HG03575 (cell line): ENCODE measurements at regions not wholly inside any gene's neighbourhood (a gene's known extent, or its start where the extent isn't known, plus 50 kb on each side); places are given as distances from the start of the nearest gene placed in this dataset.

Experiments
- ATAC-seq: cut with Tn5 transposase; IDR thresholded peaks from one replicate; pipeline ENCODE4 v1.9.1; 2021; ENCODE audit not compliant: unreplicated experiment, insufficient number of reproducible peaks, low FRiP score; ENCODE audit errors: extremely low read depth

DNA sequence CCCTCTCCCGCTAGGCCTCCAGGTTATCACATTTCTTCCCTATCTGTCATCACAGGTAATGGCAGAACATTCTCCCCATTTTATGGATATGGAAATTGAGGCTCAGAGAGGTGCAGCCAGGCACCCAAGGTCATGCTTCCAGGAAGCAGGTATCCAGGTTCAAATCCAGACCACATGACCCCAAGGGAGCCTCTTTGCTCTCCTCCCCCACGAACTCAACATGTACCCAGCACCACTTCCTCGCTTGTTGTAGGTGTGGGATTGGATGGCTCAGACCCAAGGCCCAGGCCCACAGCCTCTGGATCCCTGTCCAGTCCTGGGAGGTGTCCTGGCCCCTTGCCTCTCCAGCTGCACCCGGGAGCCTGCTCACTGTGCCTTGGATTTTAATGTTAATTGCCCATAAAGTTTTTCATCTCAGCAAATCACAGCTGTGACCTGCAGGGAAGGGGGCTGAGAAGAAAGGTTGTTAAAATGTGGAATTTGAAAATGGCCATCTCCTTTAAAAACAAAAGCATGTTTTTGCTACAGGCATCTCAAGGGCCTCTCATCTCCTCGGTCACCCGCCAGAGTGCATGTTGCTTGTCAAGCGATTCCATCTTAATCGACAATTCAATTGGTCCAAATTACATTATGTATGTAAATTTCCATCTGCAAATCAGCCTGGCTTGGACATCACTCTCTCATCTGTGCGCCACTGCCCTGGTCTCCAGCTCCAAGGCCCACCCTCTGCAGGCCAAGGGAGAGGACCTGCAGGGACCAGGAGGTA is 205.4 kb upstream of the ZMIZ1 start:
- ATAC-seq, result no peak

DNA sequence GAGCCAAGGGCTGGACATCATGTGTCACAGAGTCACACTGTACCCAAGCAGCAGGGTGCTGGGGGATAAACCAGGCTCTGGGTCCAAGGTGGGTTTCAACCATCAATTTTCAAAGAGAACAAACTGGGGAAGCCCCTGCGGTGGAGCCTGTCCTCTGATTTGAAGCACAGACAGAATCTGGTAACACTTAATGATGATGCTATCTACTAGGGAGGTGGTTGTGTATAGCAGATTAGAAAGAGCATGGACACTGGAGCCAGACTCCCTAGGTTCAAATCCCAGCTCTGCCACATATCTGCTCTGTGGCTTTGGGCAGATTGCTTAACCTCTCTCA is 204.9 kb upstream of the ZMIZ1 start:
- ATAC-seq, result no peak

DNA sequence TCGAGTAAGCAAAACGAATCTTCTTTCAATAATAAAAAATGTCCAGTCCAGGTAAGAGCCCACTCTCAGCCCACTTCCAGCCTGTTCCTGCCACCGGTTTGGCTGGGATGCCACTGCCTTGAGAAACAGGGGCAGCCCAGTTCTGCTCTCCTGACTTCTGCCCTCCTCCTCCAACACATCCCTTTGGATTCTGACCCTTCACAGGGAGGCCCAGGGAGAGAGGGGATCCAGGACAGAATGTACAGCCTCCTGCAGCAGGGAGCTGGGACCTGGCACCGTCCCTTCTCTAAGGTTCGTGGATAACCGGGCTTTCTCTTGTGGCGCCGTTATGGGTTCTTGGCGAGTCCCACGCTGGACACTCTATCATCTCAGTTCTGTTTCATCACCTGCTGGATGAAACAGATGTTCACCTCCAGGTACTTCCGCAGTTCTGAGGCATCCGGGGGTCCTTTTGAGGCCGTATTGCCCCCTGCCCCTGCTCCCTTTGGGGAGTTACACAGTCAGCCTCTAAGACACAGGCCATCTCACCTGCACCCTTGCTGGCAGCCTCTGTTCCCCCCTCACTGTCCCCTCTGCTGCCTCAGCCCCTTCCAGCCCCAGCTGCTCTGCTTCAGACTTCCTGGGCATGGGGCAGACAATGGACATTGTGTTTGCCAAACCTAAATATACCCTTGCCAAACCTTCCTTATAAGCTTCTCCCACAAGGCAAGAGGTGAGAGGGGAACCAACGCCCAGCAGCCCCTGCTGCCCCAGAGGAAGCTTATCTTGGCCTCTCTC is 203.8 kb upstream of the ZMIZ1 start:
- no peak for ATAC-seq

DNA sequence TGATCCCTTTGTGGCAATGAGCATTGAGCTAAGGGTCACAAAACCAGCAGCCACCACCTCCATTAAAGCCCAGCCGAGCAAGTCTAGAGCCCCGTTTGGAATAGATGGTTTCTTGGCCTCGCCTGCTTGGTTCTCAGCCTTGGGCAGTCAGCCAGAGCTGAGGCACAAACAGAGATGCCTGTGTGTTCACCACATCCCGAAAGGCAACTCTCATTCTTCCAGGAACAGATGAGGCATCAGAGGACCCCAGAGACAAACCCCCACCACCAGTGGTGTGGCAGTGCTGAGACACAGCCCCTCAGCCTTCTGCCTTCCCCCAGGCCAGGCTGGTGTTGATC is 203.3 kb upstream of the ZMIZ1 start:
- no peak for ATAC-seq

DNA sequence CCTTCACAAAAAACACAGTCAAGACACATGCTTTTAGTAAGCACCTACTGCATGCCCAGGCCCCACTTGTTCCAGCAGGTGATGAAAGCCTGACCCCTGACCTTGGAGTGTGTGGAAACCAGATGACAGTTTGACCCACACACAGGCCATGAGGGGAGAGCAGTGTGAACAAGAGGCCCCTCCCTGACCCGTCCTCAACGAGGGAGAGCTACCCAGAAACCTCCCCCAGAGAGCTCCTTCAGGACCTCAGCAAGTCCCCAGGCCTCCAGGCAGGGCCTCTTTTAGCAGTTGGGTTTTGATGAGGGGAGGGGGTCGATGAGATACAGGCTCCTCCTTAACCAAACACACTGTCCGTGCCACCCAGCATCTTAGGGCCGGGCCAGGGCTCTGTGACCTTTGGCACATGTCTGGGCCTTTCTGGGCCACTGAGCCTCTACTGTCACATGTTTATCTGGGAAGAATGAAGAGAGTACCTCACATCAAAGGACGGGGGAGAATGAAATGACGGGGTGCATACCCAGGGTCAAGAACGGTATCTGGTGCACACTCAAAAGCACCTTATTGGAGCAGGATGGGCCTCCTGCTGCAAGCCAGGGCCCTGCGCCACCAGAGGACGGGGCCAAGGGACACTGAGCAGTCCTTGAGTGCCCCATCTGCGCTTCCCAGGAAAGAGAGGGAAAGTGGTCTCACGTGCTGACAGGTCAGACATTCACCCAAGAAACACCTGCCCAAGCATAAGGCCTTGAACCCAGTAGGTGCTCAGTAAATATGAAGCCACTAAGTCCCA is 202.6 kb upstream of the ZMIZ1 start:
- no peak for ATAC-seq

DNA sequence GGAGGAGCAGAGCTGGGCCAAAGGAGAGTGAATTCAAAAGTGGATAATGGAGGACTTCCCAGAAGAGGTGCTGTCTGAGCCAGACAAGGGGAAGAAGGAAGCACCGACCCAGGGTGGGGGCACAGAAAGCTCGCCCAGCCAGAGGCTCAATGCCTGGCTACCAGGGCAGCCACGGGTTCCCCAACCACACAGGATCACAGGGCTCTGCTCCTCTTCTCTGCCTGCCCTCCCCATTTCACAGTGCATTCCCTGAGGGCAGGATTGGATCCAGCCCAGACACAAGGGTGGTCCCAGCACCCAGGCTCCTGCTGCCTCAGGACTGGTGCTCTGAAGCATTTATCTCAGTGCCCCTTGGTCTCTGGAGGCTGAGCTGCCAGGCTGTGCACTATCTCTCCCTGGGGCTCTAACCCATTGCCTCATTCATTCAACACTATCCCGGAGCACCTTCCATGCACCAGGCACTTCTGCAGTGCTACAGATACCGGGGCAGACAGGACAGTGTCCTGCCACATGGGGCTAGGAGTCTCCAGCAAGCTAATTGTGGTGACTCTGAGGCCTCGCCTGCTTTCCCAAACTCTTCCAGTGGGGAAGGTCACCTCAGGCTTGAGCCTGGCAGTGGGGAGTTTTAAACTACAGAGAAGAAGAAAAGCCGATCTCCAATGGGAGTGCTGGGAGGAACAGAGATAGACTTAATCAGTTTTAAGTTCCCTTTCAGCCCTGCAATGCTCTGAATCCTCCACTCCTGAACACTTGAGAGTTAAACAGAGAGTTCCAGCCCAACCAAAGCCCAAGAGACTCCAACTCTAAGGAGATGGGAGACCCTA is 201.8 kb upstream of the ZMIZ1 start:
- ATAC-seq, result no peak

DNA sequence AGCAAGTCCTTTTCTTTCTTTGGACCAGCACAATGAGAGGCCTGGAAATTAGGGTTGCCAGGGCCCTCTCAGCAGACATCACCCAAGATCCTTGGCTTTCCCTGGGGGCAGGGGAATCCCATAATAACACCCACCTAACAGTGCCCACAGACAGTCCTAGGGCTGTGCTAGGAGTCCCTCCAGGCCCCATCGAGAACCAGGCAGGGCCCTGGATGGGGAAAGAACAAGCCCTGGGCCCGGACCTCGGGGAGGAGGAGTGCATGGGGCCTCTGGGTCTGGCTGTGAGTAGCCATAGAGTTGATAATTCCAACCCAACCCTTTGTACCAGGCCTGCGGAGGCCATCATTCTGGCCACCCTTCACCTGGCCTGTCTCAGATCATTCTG is 201.2 kb upstream of the ZMIZ1 start:
- ATAC-seq, result no peak

DNA sequence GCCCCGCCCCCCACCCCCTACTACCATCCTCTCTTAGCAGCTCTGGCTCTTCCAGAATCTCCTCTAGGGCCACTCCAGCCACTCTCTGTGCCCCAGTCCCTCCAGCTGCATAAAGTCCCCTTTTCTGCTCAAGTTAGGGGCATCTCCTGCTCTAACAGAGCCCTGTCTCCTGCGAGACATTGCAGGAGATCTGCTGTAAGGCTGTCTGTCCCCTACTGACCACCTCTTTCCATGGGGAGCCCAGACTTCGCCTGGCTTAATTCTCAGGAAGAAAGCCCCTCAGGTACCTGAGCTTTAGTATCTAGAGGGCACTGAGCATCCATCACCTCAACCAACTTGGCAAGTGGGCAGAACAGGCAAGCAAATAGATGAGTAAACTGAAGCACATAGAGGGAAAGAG is 200.7 kb upstream of the ZMIZ1 start:
- no peak for ATAC-seq

DNA sequence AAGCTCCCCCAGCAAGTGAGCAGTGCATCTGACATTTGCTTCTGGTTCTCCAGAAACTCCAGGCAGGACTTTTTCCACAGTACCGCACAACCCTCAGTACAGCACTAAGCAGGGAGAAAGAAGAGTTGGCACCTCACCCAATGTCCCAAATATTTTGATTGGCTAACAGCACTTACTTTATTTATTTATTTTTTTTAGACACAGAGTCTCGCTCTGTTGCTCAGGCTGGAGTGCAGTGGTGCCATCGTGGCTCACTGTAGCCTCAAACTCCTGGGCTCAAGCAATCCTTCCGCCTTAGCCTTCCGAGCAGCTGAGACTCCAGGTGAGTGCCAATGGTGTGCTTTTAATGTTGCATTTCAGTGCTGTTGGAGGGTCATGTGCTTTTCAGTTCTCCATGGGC is 200.3 kb upstream of the ZMIZ1 start:
- no peak for ATAC-seq

DNA sequence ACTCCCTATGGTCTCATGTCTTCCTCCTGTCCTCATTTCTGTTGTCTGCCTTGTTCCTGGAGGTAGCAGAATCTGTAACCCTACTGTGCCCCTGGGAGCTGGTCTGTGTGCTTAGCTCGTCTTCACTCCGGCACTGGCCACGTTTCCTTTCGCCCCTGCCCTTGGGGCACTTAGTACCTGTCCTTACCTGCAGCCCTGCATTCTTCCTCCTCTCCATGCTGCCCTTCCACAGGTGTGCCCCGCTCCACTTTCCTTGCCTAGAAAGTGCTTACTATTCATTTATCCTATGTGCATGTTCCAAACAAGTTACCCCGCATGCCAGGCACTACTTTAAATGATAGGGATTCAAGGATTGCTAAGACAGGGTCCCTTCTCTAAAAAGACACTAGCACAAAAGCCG is 199.9 kb upstream of the ZMIZ1 start:
- ATAC-seq, result no peak

DNA sequence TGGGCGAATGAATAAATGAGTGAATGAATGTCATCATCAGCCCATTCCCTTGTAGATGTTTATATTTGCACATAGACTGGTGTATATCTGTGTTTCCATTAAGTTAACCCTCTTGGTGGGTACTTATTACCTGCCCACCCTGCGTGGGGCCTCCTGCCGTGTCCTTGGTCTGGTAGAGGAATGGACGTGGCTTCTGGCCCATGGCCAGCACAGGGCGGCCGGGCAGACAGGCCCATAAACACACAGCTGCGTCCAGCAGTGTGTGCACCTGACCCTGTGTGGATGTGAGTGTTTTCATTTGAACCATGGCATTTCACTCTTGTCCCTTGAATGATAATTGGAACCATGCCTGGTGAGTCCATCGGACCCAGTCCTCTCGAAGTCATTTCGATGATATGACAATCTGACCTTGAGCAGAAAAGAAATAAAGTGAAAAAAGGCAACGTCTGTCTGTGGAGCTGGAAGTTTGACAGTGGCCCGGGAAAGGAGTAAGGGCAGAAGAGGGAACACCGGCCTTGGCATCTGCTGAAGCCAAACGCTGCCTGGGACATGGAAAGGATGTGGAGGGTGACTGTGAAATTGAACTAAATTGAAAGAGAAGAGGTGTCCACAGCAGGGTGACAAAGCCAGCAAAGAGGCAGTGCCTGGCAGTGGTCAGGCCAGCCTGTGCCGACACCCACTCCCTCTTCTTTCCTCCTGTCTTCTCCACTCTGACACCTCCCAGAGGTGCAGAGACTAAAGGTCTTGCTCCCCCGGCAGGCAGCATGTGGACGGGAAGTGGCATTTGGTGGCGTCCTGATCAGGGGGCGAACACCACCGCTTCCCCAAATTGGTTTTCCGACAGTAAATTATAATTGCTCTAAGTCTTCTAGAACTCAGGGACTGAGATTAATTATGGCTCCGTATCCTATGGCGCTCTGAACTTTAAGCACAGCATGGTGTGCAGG is 199.0 kb upstream of the ZMIZ1 start:
- no peak for ATAC-seq

DNA sequence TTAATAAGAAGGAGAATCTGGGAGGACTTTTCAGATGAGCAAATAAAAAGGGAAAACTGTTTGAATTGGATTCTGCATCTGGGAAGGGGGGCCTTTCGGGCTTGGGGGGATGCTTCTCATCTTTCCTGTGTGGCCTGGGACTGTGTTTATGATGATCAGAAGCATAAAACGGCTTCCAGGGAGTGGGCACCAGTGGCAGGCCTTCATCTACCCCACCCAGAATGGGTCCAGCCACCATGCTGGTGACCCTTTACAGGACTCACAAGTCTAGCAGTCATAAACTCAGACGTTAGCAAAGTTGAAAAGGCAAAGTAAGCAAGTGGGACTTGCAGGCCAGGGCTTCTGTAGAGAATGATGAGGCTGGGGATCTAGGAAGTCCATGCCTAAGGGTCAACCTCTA is 198.3 kb upstream of the ZMIZ1 start:
- no peak for ATAC-seq

DNA sequence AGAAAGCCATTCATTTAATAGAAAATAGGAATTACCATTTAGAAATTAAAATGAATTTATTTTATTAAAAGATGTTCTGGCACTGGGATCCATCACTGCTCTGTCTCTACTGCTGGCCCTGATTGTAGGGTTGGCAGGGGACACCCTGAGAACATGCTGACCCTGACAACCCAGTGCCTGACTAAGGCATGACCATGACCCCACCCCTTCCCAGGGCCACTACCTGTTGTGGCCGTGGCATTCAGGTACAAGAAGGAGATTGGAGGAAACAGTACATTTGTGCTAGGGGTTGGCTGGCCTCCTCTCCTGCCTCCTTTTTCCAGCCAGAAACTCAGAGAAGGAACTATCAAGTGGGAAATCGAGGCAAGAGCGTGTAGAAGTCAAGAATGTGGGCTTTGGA is 197.0 kb upstream of the ZMIZ1 start:
- ATAC-seq, result no peak

DNA sequence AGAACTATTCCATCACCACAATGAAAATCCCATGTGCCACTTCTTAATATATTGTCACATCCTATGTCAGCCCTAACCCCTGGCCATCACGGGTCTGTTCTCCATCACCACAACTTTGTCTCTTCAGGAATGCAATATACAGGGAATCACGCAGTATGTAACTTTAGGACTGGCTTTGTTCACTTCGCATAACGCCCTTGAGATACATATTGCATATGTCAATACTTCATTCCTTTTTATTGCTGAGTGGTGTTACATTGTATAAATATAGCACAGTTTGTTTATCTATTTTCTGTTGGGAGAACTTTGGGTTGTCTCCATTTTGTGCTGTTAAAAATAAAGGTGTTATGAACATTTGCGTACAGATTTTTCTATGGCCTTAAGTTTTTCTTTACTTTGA is 195.4 kb upstream of the ZMIZ1 start:
- ATAC-seq, result no peak

DNA sequence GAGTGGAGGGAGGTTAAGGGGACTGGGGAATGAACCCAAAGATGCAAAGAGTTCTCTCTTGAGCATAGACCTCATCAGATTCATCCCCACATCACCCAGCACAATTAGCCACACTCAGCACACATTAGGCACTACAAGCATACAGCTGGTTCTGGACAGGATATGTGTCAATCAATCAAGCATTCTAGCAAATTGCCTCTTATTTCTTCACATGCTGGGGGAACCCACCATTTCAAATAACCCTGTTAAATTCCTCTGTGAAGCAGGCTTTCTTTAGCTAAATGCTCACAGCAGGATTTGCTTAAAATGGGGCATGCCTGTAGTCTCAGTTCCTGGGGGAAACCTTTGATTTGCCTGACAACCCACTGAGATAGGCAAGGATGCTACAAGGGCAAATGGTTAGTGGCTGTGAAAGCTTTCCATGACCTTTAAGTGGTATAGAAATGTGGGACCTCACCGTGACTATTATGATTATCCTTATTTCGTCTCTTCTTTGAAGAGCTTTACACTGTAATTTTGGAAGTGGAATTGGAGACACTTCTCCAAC is 193.4 kb upstream of the ZMIZ1 start:
- ATAC-seq, result no peak

DNA sequence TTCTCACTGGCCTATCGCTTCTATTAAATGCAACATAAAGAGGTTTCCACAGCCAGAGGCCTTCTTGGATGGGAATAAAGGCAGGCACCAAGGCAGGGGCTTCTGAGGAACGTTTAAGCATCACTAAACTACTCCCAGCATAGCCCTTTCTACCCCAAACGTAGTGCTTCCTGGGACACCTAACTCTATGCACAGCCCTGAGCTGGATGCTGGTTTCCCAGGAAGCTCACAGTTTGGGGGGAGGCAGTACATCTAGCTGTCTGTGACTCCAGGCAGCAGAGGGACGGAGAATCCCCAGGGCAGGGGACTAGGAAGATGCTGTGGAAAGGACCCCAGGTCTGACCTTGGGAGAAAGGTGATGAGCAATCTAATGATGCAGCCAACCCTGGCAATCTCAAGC is 192.8 kb upstream of the ZMIZ1 start:
- ATAC-seq, result no peak

DNA sequence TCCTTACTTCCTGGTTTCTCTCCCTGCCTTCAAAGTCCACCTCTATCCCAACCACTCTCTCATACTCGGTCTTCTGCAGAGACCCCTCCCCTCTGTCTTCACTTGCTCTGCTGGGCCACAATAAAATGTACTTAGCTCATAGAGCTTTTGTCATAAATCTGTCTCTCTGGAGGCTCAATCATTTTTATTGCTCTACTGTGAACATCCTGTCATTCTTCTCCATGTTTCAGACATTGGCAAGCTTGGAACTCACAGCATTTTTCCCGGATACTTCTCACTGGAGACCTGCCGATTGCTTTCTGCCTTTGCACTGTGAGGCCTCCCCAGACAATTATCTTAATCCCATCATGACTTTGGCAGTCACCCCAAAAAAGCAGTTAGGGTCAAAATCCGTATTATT is 192.3 kb upstream of the ZMIZ1 start:
- no peak for ATAC-seq

DNA sequence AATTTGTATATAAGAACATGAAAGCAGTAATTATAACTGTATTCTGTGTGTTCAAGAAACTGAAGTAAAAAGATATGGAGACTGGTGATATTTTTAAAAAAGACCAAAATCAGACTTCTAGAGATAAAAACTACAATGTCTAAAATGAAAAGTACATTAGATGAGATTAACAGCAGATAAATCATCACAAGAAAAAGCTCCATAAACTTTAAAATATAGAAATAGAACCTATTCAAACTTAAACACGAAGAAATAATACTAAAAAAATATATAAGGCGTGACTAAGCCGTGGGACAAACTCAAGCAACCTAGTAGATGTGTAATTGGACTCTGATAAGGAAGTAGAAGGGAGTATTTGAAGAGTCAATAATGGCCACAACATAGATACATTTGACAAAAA is 189.1 kb upstream of the ZMIZ1 start:
- no peak for ATAC-seq
